ENCODE measurements at regions not wholly inside any gene's neighbourhood (a gene's known extent, or its start where the extent isn't known, plus 50 kb on each side); places are given as distances from the start of the nearest gene placed in this dataset.

DNA sequence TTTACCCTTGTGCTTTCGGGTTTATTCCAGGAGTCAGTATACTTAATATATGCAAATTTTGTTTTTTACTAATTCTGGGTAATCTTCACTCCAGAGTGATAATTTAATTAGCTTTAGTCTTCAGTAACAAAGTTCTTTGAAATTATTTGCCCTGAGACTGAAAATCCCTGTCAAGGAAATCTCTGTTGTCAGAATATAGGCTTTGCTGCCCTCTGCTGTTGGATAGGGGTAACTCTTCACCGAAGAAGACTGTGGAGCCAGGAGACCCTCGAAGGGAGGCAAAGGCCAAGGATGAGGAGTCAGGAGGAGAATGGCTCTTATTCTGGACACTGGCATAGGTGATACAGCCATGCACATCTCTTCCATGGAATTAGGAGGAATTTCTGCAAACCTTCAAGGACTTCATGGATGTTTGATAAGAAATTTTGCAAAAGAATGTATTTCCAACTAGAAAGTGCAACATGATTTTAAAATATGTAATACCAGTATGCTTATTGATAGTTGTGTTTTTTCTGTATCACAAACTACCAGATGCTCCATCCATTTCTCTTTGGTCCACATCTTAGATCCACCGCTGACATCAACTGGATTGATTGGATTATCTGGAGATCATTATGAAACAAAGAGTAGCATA is 182.3 kb downstream of the RDH14 start:
- no peaks in the 10 kb centered on the region for H3K79me2 ChIP-seq (ENCODE audit: control insufficient read depth, insufficient read depth, low read length)
- no peaks in the 10 kb centered on the region for H4K20me1 ChIP-seq (ENCODE audit: control insufficient read depth, extremely low read depth, insufficient read depth, low read length)
- H3K9me3 ChIP-seq (ENCODE audit: control insufficient read depth, insufficient read depth, low read depth, low read length), result no peaks in the 10 kb centered on the region
- no peak overlapping the region for H3K9ac ChIP-seq (ENCODE audit: insufficient read depth, low read length)
- H3K4me1 ChIP-seq (ENCODE audit: control insufficient read depth, extremely low read depth, insufficient read depth, low read length), result no peaks in the 10 kb centered on the region
- H3K4me3 ChIP-seq (replicated peaks in 1 of 4; ENCODE audit: control extremely low read depth in 1 of 4, insufficient read depth in 1 of 4, low read depth in 3 of 4, low read length in 4 of 4), result no peak overlapping the region
- DNase-seq (ENCODE audit: low read depth in 2 of 2), result peak; percentile 38 to 61
- no peak overlapping the region for H2AFZ ChIP-seq (ENCODE audit: low read length)
- TF ChIP-seq, protein P1, sequence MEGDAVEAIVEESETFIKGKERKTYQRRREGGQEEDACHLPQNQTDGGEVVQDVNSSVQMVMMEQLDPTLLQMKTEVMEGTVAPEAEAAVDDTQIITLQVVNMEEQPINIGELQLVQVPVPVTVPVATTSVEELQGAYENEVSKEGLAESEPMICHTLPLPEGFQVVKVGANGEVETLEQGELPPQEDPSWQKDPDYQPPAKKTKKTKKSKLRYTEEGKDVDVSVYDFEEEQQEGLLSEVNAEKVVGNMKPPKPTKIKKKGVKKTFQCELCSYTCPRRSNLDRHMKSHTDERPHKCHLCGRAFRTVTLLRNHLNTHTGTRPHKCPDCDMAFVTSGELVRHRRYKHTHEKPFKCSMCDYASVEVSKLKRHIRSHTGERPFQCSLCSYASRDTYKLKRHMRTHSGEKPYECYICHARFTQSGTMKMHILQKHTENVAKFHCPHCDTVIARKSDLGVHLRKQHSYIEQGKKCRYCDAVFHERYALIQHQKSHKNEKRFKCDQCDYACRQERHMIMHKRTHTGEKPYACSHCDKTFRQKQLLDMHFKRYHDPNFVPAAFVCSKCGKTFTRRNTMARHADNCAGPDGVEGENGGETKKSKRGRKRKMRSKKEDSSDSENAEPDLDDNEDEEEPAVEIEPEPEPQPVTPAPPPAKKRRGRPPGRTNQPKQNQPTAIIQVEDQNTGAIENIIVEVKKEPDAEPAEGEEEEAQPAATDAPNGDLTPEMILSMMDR (conservative IDR thresholded peaks at IDR 0.05 in 1 of 2, IDR thresholded peaks at IDR 0.05 in 1 of 2; ENCODE audit: low read depth in 1 of 2, low read length in 2 of 2), result peak; percentile 83 to 84
- TF ChIP-seq EZH2 (IDR thresholded peaks at IDR 0.05; ENCODE audit: low read length, missing control alignments), result no peak
- no peak overlapping the region for H3K27ac ChIP-seq (ENCODE audit: insufficient read depth, low read length)
- no peaks in the 10 kb centered on the region for H3K36me3 ChIP-seq (ENCODE audit: control insufficient read depth, insufficient read depth, low read length)
- H3K27me3 ChIP-seq (ENCODE audit: control insufficient read depth, insufficient read depth, low read length), result no peaks in the 10 kb centered on the region
- no peak overlapping the region for H3K4me2 ChIP-seq (ENCODE audit: extremely low read depth, insufficient read depth, low read length)

DNA sequence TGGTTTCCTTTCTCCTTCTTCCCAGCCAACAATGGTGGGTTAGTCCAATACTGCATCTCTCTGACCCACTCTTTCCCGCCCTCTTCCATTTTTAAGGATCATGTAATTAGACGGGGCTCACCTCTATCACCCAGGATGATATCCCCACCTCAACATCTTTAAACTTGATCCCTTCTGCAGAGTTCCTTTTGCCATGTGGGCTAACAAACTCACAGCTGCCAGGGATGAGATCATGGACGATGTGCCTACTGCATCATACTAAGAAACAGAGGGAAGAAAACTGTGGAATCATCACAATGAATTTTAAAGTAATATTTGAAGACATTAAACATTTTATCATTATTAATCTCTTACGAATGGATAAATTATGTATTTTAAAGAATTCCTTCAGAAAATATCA is 183.5 kb downstream of the RDH14 start:
- no peak overlapping the region for H2AFZ ChIP-seq (ENCODE audit: low read length)
- no peak for TF ChIP-seq EZH2 (IDR thresholded peaks at IDR 0.05; ENCODE audit: low read length, missing control alignments)
- TF ChIP-seq, protein P1 (conservative IDR thresholded peaks at IDR 0.05 in 1 of 2, IDR thresholded peaks at IDR 0.05 in 1 of 2; ENCODE audit: low read depth in 1 of 2, low read length in 2 of 2), result no peak

DNA sequence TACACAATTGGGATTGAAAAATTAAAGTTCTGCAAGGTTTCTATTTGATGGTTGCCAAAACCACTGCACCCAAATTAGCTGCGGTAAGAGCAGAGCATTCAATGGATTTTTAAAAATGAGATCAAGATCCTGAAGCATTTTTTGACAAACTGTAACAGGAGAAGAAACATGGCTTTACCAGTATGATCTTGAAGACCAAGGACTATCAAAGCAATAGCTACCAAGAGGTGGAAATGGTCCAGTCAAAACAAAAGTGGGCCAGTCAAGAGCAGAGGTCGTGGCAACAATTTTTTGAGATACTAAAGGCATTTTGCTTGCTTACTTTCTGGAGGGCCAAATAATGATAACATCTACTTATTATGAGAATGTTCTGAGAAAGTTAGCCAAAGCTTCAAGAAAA is 186.8 kb downstream of the RDH14 start:
- Histone ChIP-seq H3K79me2 (ENCODE audit: control insufficient read depth, insufficient read depth, low read length) (no peaks in the 10 kb centered on the region), H3K27me3 (ENCODE audit: control insufficient read depth, insufficient read depth, low read length) (no peaks in the 10 kb centered on the region), H3K4me2 (ENCODE audit: extremely low read depth, insufficient read depth, low read length) (no peak overlapping the region), H2AFZ (ENCODE audit: low read length) (no peak overlapping the region), H3K27ac (ENCODE audit: insufficient read depth, low read length) (no peak overlapping the region), H3K36me3 (ENCODE audit: control insufficient read depth, insufficient read depth, low read length) (no peaks in the 10 kb centered on the region), H3K9ac (ENCODE audit: insufficient read depth, low read length) (no peak overlapping the region), H3K9me3 (ENCODE audit: control insufficient read depth, insufficient read depth, low read depth, low read length) (no peaks in the 10 kb centered on the region), H3K4me1 (ENCODE audit: control insufficient read depth, extremely low read depth, insufficient read depth, low read length) (no peaks in the 10 kb centered on the region), H4K20me1 (ENCODE audit: control insufficient read depth, extremely low read depth, insufficient read depth, low read length) (no peaks in the 10 kb centered on the region), H3K4me3 (replicated peaks in 1 of 4; ENCODE audit: control extremely low read depth in 1 of 4, insufficient read depth in 1 of 4, low read depth in 3 of 4, low read length in 4 of 4) (no peak overlapping the region)
- TF ChIP-seq EZH2 (IDR thresholded peaks at IDR 0.05; ENCODE audit: low read length, missing control alignments), result no peak
- TF ChIP-seq, protein P1 (conservative IDR thresholded peaks at IDR 0.05 in 1 of 2, IDR thresholded peaks at IDR 0.05 in 1 of 2; ENCODE audit: low read depth in 1 of 2, low read length in 2 of 2), result no peak
- DNase-seq (ENCODE audit: low read depth in 2 of 2), result peak in 1 of 2 donors; percentile 95

More for the DNA sequence above, 183.5 kb downstream of the RDH14 start:
- Histone ChIP-seq H3K4me2 (ENCODE audit: extremely low read depth, insufficient read depth, low read length) (no peak overlapping the region), H3K36me3 (ENCODE audit: control insufficient read depth, insufficient read depth, low read length) (no peaks in the 10 kb centered on the region), H3K4me1 (ENCODE audit: control insufficient read depth, extremely low read depth, insufficient read depth, low read length) (no peaks in the 10 kb centered on the region), H3K27me3 (ENCODE audit: control insufficient read depth, insufficient read depth, low read length) (no peaks in the 10 kb centered on the region), H3K4me3 (replicated peaks in 1 of 4; ENCODE audit: control extremely low read depth in 1 of 4, insufficient read depth in 1 of 4, low read depth in 3 of 4, low read length in 4 of 4) (no peak overlapping the region), H3K9me3 (ENCODE audit: control insufficient read depth, insufficient read depth, low read depth, low read length) (no peaks in the 10 kb centered on the region), H3K9ac (ENCODE audit: insufficient read depth, low read length) (no peak overlapping the region), H3K27ac (ENCODE audit: insufficient read depth, low read length) (no peak overlapping the region), H4K20me1 (ENCODE audit: control insufficient read depth, extremely low read depth, insufficient read depth, low read length) (no peaks in the 10 kb centered on the region), H3K79me2 (ENCODE audit: control insufficient read depth, insufficient read depth, low read length) (no peaks in the 10 kb centered on the region)
- DNase-seq (ENCODE audit: low read depth in 2 of 2), result no peak

Measured in fibroblast of lung (primary cell).